ENCODE measurements at regions not wholly inside any gene's neighbourhood (a gene's known extent, or its start where the extent isn't known, plus 50 kb on each side); places are given as distances from the start of the nearest gene placed in this dataset.

GRCh38 chr14:101056446-101056845, 152.9 kb upstream of the RTL1 start:
- FAIRE-seq, result no peak
- DNase-seq (ENCODE audit: insufficient read length, low spot score), result no peak
- no peak for TF ChIP-seq CTCF (IDR thresholded peaks at IDR 0.05; ENCODE audit: insufficient read depth, missing control alignments)

- no peak for FAIRE-seq
- TF ChIP-seq CTCF (IDR thresholded peaks at IDR 0.05; ENCODE audit: insufficient read depth, missing control alignments), result no peak
- DNase-seq (ENCODE audit: insufficient read length, low spot score), result no peak
Measured at GRCh38 chr14:101057394-101057793, 153.9 kb upstream of the RTL1 start.

GRCh38 chr14:101058571-101058970, 155.0 kb upstream of the RTL1 start:
- no peak for TF ChIP-seq CTCF (IDR thresholded peaks at IDR 0.05; ENCODE audit: insufficient read depth, missing control alignments)
- no peak for DNase-seq (ENCODE audit: insufficient read length, low spot score)

GRCh38 chr14:101060171-101060601, 156.7 kb upstream of the RTL1 start:
- DNase-seq (ENCODE audit: insufficient read length, low spot score), result no peak
- no peak for TF ChIP-seq CTCF (IDR thresholded peaks at IDR 0.05; ENCODE audit: insufficient read depth, missing control alignments)
- no peak for FAIRE-seq

More at GRCh38 chr14:101058571-101058970, 155.0 kb upstream of the RTL1 start:
- FAIRE-seq, result no peak

- DNase-seq (ENCODE audit: insufficient read length, low spot score) (no peak), FAIRE-seq (no peak)
- TF ChIP-seq CTCF (IDR thresholded peaks at IDR 0.05; ENCODE audit: insufficient read depth, missing control alignments), result no peak
Measured at GRCh38 chr14:101061411-101062064, 158.0 kb upstream of the RTL1 start.

GRCh38 chr14:101062065-101062450, 158.5 kb upstream of the RTL1 start:
- no peak for FAIRE-seq
- TF ChIP-seq CTCF (IDR thresholded peaks at IDR 0.05; ENCODE audit: insufficient read depth, missing control alignments), result no peak
- no peak for DNase-seq (ENCODE audit: insufficient read length, low spot score)

GRCh38 chr14:101062601-101063000, 159.1 kb upstream of the RTL1 start:
- DNase-seq (ENCODE audit: insufficient read length, low spot score), result no peak
- no peak for TF ChIP-seq CTCF (IDR thresholded peaks at IDR 0.05; ENCODE audit: insufficient read depth, missing control alignments)
- FAIRE-seq, result no peak
